Adrenal gland (tissue), 5 donors: ENCODE measurements at regions not wholly inside any gene's neighbourhood (a gene's known extent, or its start where the extent isn't known, plus 50 kb on each side); places are given as distances from the start of the nearest gene placed in this dataset.

Source experiments
- POLR2A ChIP-seq, 2 donors: fragments of 450-650 bp; IDR thresholded peaks; one replicate each; pipeline ENCODE4 v1.6.1; 2017; ENCODE audit warnings: antibody characterized with exemption in 2 of 2, mild to moderate bottlenecking in 2 of 2, moderate library complexity in 1 of 2
- TF ChIP-seq, protein P1 (sequence below), 6 experiments: fragments of 450-650 bp in 4 of 6; fragments of 200-600 bp in 2 of 6; sonication (generic) in 1 of 6; IDR thresholded peaks; 1 replicate in 5 of 6; 2 replicates in 1 of 6; pipeline versions ENCODE4 v1.5.1 to v1.8.0; 2016 to 2021; ENCODE audit warnings: antibody characterized with exemption in 6 of 6, mild to moderate bottlenecking in 2 of 6, moderate library complexity in 1 of 6
- donor health status: DM: no; HTN: no; CAD: no.

DNA sequence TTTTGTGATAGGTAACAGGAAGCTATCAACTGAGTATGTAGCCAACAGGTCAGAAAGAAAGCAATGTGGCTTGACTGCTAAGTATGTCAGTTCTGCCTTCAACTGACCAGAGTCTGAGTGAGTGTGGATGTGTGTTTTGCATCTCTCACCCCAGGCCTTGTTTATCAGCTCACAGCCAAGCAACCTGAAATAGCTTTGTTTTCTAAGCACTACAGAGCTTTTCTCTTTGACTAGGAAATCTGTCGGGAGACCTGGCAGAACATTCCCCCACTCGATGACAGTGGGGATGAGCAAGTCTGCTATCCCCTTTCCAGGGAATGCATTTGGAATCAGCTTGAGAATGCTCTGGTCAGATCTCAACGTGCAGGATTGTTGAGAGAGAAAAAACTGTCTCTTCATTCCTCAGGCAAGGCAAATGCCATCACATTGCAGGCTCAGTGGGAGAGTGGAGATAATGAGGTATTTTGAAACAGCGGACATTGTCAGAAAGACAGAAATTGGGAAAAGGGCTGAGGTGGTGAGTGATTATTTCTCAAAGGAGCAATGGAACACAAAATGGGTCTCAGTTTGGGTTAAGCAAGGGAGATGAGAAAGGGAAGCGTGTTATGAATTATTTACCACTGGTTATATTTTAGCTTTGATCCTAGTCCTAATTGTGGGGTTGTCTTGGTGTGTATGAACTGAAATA lies 233.8 kb upstream of the PIK3C3 start:
- no peak for TF ChIP-seq POLR2A (IDR thresholded peaks at IDR 0.05)
- TF ChIP-seq, protein P1, sequence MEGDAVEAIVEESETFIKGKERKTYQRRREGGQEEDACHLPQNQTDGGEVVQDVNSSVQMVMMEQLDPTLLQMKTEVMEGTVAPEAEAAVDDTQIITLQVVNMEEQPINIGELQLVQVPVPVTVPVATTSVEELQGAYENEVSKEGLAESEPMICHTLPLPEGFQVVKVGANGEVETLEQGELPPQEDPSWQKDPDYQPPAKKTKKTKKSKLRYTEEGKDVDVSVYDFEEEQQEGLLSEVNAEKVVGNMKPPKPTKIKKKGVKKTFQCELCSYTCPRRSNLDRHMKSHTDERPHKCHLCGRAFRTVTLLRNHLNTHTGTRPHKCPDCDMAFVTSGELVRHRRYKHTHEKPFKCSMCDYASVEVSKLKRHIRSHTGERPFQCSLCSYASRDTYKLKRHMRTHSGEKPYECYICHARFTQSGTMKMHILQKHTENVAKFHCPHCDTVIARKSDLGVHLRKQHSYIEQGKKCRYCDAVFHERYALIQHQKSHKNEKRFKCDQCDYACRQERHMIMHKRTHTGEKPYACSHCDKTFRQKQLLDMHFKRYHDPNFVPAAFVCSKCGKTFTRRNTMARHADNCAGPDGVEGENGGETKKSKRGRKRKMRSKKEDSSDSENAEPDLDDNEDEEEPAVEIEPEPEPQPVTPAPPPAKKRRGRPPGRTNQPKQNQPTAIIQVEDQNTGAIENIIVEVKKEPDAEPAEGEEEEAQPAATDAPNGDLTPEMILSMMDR (IDR thresholded peaks at IDR 0.05): no peak
